H9 (cell line): ENCODE measurements at regions not wholly inside any gene's neighbourhood (a gene's known extent, or its start where the extent isn't known, plus 50 kb on each side); places are given as distances from the start of the nearest gene placed in this dataset.

Experiments used
- DNase-seq: peaks from one replicate; pipeline ENCODE4 v3.0.0-alpha.2; 2017
- H2AFZ ChIP-seq: one replicate; pipeline ENCODE4 v1.6.1; 2013; ENCODE audit warnings: mild to moderate bottlenecking, low read length, control low read depth, moderate library complexity
- H2AK5ac ChIP-seq: 2 replicates; pipeline ENCODE4 v1.6.1; 2013; ENCODE audit warnings: low read length, control low read depth, mixed read lengths; ENCODE audit not compliant: insufficient read length
- H2BK120ac ChIP-seq: one replicate; pipeline ENCODE4 v1.6.1; 2013; ENCODE audit warnings: low read depth, mild to moderate bottlenecking, low read length, control low read depth, inconsistent platforms; ENCODE audit not compliant: poor library complexity, severe bottlenecking
- H2BK12ac ChIP-seq: 2 replicates; pipeline ENCODE4 v1.6.1; 2013; ENCODE audit warnings: low read length, control low read depth, mixed read lengths, low read depth; ENCODE audit not compliant: insufficient read length
- H2BK15ac ChIP-seq: 2 replicates; pipeline ENCODE4 v1.6.1; 2013; ENCODE audit warnings: low read depth, low read length, control low read depth
- H2BK20ac ChIP-seq: one replicate; pipeline ENCODE4 v1.6.1; 2013; ENCODE audit warnings: low read depth, mild to moderate bottlenecking, low read length, control low read depth, inconsistent platforms; ENCODE audit not compliant: poor library complexity, severe bottlenecking
- H2BK5ac ChIP-seq: 2 replicates; pipeline ENCODE4 v1.6.1; 2013; ENCODE audit warnings: low read length, control low read depth, mixed read lengths; ENCODE audit not compliant: insufficient read length
- H3K14ac ChIP-seq: 2 replicates; pipeline ENCODE4 v1.6.1; 2013; ENCODE audit warnings: low read length, control low read depth; ENCODE audit not compliant: insufficient read depth
- H3K18ac ChIP-seq: 2 replicates; pipeline ENCODE4 v1.6.1; 2013; ENCODE audit warnings: low read depth, mild to moderate bottlenecking, mixed read lengths, low read length, control low read depth; ENCODE audit not compliant: insufficient read length
- H3K23ac ChIP-seq: 2 replicates; pipeline ENCODE4 v1.6.1; 2013; ENCODE audit warnings: low read length, control low read depth, mixed read lengths, low read depth; ENCODE audit not compliant: insufficient read length
- H3K23me2 ChIP-seq: 2 replicates; pipeline ENCODE4 v1.6.1; 2013; ENCODE audit warnings: low read depth, mild to moderate bottlenecking, mixed read lengths, low read length, control low read depth; ENCODE audit not compliant: insufficient read length, poor library complexity, severe bottlenecking
- H3K27ac ChIP-seq: 2 replicates; pipeline ENCODE4 v1.5.1; 2013; ENCODE audit warnings: low read length, control low read depth, mixed read lengths, low read depth; ENCODE audit not compliant: insufficient read length
- H3K27me3 ChIP-seq: 2 replicates; pipeline ENCODE4 v1.6.1; 2013; ENCODE audit warnings: low read length, control low read depth, inconsistent platforms; ENCODE audit not compliant: insufficient read depth
- H3K4ac ChIP-seq: 2 replicates; pipeline ENCODE4 v1.6.1; 2013; ENCODE audit warnings: low read depth, mild to moderate bottlenecking, control low read depth, inconsistent platforms, low read length, moderate library complexity
- H3K4me1 ChIP-seq: 2 replicates; pipeline ENCODE4 v1.6.1; 2013; ENCODE audit warnings: low read length, control low read depth, inconsistent platforms; ENCODE audit not compliant: insufficient read depth
- H3K4me2 ChIP-seq: 2 replicates; pipeline ENCODE4 v1.6.1; 2013; ENCODE audit warnings: low read length, control low read depth, mixed read lengths; ENCODE audit not compliant: insufficient read length, insufficient read depth
- H3K56ac ChIP-seq: 2 replicates; pipeline ENCODE4 v1.6.1; 2013; ENCODE audit warnings: low read depth, mild to moderate bottlenecking, mixed read lengths, low read length, control low read depth; ENCODE audit not compliant: insufficient read length
- H3K79me1 ChIP-seq: 2 replicates; pipeline ENCODE4 v1.6.1; 2013; ENCODE audit warnings: low read depth, mild to moderate bottlenecking, moderate library complexity, low read length, control low read depth, inconsistent platforms; ENCODE audit not compliant: insufficient read depth, poor library complexity, severe bottlenecking
- H3K79me2 ChIP-seq: 2 replicates; pipeline ENCODE4 v1.6.1; 2013; ENCODE audit warnings: low read length, control low read depth, inconsistent platforms; ENCODE audit not compliant: insufficient read depth
- H3K9ac ChIP-seq: 2 replicates; pipeline ENCODE4 v1.6.1; 2013; ENCODE audit warnings: low read length, control low read depth, mixed read lengths; ENCODE audit not compliant: insufficient read length; ENCODE audit errors: extremely low read depth
- H3K9me3 ChIP-seq: one replicate; pipeline ENCODE4 v1.6.1; 2013; ENCODE audit warnings: low read depth, low read length, inconsistent platforms; ENCODE audit not compliant: control insufficient read depth
- H3T11ph ChIP-seq: one replicate; pipeline ENCODE4 v1.6.1; 2013; ENCODE audit warnings: mild to moderate bottlenecking, low read length, control low read depth, inconsistent platforms
- H4K20me1 ChIP-seq: one replicate; pipeline ENCODE4 v1.6.1; 2013; ENCODE audit not compliant: control insufficient read depth, insufficient read length, insufficient read depth
- H4K5ac ChIP-seq: 2 replicates; pipeline ENCODE4 v1.6.1; 2013; ENCODE audit warnings: low read depth, mild to moderate bottlenecking, mixed read lengths, low read length, control low read depth; ENCODE audit not compliant: insufficient read length
- H4K8ac ChIP-seq: replicated peaks from 2 replicates; pipeline ENCODE4 v1.6.1; 2013; ENCODE audit warnings: low read length, control low read depth, mixed read lengths, low read depth; ENCODE audit not compliant: insufficient read length
- H4K91ac ChIP-seq: 2 replicates; pipeline ENCODE4 v1.6.1; 2013; ENCODE audit warnings: low read depth, mild to moderate bottlenecking, moderate library complexity, mixed read lengths, low read length, control low read depth; ENCODE audit not compliant: insufficient read length
- H3K27ac Mint-ChIP-seq, 3 experiments: 2 replicates in 2 of 3; 3 replicates in 1 of 3; pipeline ENCODE4 v1.8.0; 2020 to 2021; ENCODE audit warnings: mixed read lengths in 3 of 3, mild to moderate bottlenecking in 1 of 3, moderate library complexity in 1 of 3
- H3K27me3 Mint-ChIP-seq: 2 replicates; pipeline ENCODE4 v1.8.0; 2021; ENCODE audit warnings: low read depth, mild to moderate bottlenecking, moderate library complexity, mixed read lengths
- H3K36me3 Mint-ChIP-seq, 3 experiments: 2 replicates in 2 of 3; 3 replicates in 1 of 3; pipeline ENCODE4 v1.8.0; 2020 to 2021; ENCODE audit warnings: low read depth in 3 of 3, mixed read lengths in 3 of 3; ENCODE audit not compliant: insufficient read depth in 1 of 3
- H3K4me1 Mint-ChIP-seq, 2 experiments: 2 replicates each; pipeline ENCODE4 v1.8.0; 2020; ENCODE audit warnings: mixed read lengths in 2 of 2
- H3K4me3 Mint-ChIP-seq, 2 experiments: 2 replicates in 1 of 2; 3 replicates in 1 of 2; pipeline ENCODE4 v1.8.0; 2020 to 2021; ENCODE audit warnings: mild to moderate bottlenecking in 2 of 2, mixed read lengths in 2 of 2, moderate library complexity in 1 of 2
- H3K9me3 Mint-ChIP-seq, 2 experiments: 2 replicates in 1 of 2; 3 replicates in 1 of 2; pipeline ENCODE4 v1.8.0; 2020; ENCODE audit warnings: mild to moderate bottlenecking in 2 of 2, mixed read lengths in 2 of 2, moderate library complexity in 1 of 2
- CTCF ChIP-seq: fragments of 200-600 bp; sonication (generic); conservative IDR thresholded peaks from 3 replicates; pipeline ENCODE4 v1.8.0; 2021; ENCODE audit warnings: antibody characterized with exemption, mild to moderate bottlenecking
- WGBS: extraction: QIAGEN DNeasy Blood & Tissue Kit; methylation state at CpG from one replicate; pipeline ENCODE4 v1.1.7; 2013; ENCODE audit warnings: missing lambda C conversion rate, low lambda C conversion rate, mixed read lengths; ENCODE audit not compliant: insufficient read length; ENCODE audit errors: extremely low coverage; 5-methylcytosine and 5-hydroxymethylcytosine counted together

GRCh38 chr3:107184375-107184774 lies 192.9 kb upstream of the CCDC54 start:
- Mint-ChIP-seq H3K4me1 (no peaks in the 10 kb centered on the region), H3K27me3 (no peaks in the 10 kb centered on the region), H3K4me3 (no peak overlapping the region), H3K27ac (no peak overlapping the region; a peak in 1 of 7 replicates), H3K36me3 (no peaks in the 10 kb centered on the region), H3K9me3 (peaks cover 0 to 3% of the 10 kb centered on the region in 2 experiments; a peak in 2 of 5 replicates)
- no peak overlapping the region for H3K18ac ChIP-seq
- no peak overlapping the region for H2BK12ac ChIP-seq
- no peak overlapping the region for H4K8ac ChIP-seq
- no peak overlapping the region for H2AFZ ChIP-seq
- H3K4ac ChIP-seq, result no peak overlapping the region
- no peak overlapping the region for H4K91ac ChIP-seq
- H2BK20ac ChIP-seq, result no peak overlapping the region
- H3K56ac ChIP-seq, result no peak overlapping the region
- H3K4me1 ChIP-seq, result no peaks in the 10 kb centered on the region
- DNase-seq, result no peak
- H3K4me2 ChIP-seq, result no peak overlapping the region
- H3K9ac ChIP-seq, result no peak overlapping the region
- no peaks in the 10 kb centered on the region for H4K20me1 ChIP-seq
- TF ChIP-seq CTCF, result no peak
- H3K23me2 ChIP-seq, result no peaks in the 10 kb centered on the region
- no peaks in the 10 kb centered on the region for H3K79me2 ChIP-seq
- H3K23ac ChIP-seq, result no peak overlapping the region
- H3K27ac ChIP-seq, result no peak overlapping the region
- no peak overlapping the region for H2BK120ac ChIP-seq
- no peaks in the 10 kb centered on the region for H3K79me1 ChIP-seq
- no peak overlapping the region for H2AK5ac ChIP-seq
- H3K14ac ChIP-seq, result no peak overlapping the region
- H3K27me3 ChIP-seq, result no peaks in the 10 kb centered on the region
- no peak overlapping the region for H3T11ph ChIP-seq
- no peak overlapping the region for H2BK5ac ChIP-seq
- H4K5ac ChIP-seq, result no peak overlapping the region
- H3K9me3 ChIP-seq, result no peaks in the 10 kb centered on the region
- WGBS, result no CpG with 5 or more reads among the region's 2 CpGs
- no peak overlapping the region for H2BK15ac ChIP-seq
